Hindlimb muscle (tissue), 1 donor: ENCODE measurements at regions not wholly inside any gene's neighbourhood (a gene's known extent, or its start where the extent isn't known, plus 50 kb on each side); places are given as distances from the start of the nearest gene placed in this dataset.

ENCODE experiments used
- DNase-seq: peaks from one replicate; pipeline ENCODE4 v3.0.0-alpha.2; 2013

- DNase-seq = no peak
Measured at GRCh38 chr1:191910245-191910644, 248.0 kb upstream of the RGS18 start.

- no peak for DNase-seq
Measured at GRCh38 chr1:191912517-191912916, 245.7 kb upstream of the RGS18 start.

GRCh38 chr1:191913260-191913977 lies 244.8 kb upstream of the RGS18 start:
- no peak for DNase-seq

- DNase-seq = no peak
Measured at GRCh38 chr1:191929383-191929782, 228.9 kb upstream of the RGS18 start.

- no peak for DNase-seq
Measured at GRCh38 chr1:191943684-191944083, 214.6 kb upstream of the RGS18 start.

GRCh38 chr1:191953526-191953925 lies 204.7 kb upstream of the RGS18 start:
- DNase-seq = no peak

- DNase-seq = no peak
Measured at GRCh38 chr1:191959856-191960255, 198.4 kb upstream of the RGS18 start.

- no peak for DNase-seq
Measured at GRCh38 chr1:191963286-191963685, 195.0 kb upstream of the RGS18 start.

- DNase-seq = no peak
Measured at GRCh38 chr1:191963781-191964455, 194.3 kb upstream of the RGS18 start.

GRCh38 chr1:191969290-191969689 lies 189.0 kb upstream of the RGS18 start:
- DNase-seq = no peak

GRCh38 chr1:191970116-191970515 lies 188.1 kb upstream of the RGS18 start:
- DNase-seq = peak; percentile 38

GRCh38 chr1:191971447-191971846 lies 186.8 kb upstream of the RGS18 start:
- DNase-seq = no peak

DNA sequence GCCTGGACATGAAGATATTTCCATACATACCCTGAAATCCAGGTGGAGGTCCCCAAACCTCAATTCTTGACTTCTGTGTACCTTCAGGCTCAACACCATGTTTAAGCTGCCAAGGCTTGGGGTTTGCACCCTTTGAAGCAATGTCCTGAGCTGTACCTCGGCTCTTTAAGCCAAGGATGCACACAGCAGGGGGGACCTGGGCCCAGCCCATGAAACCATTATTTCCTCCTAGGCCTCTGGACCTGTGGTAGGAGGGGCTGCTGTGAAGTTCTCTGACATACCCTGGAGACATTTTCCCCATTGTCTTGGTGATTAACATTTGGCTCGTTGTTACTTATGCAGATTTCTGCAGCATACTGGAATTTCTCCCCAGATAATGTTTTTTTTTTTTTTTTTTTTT lies 184.3 kb upstream of the RGS18 start:
- no peak for DNase-seq

- DNase-seq = no peak
Measured at GRCh38 chr1:191977874-191978506, 180.3 kb upstream of the RGS18 start.

DNA sequence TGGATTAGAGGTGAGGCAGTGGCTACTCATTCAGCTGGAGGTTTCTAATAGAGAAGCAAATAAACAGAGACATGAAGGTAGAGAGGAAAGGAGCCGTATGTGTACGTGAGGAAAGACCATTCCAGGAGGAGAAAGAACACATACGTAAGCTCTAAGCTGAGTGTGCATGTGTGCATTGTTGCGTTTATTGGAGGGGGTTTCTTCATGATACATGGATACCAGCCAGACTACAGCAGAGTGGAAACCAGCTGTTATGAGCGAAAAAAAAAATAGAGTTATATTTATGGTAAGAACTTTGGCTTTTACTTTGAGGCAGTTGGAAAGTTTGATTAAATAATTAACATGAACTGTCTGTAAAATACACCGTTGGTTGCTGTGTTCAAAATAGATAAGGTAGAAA lies 173.4 kb upstream of the RGS18 start:
- DNase-seq = no peak

- no peak for DNase-seq
Measured at GRCh38 chr1:191992118-191992517, 166.1 kb upstream of the RGS18 start.

GRCh38 chr1:191993549-191993948 lies 164.7 kb upstream of the RGS18 start:
- no peak for DNase-seq

GRCh38 chr1:192002063-192002462 lies 156.2 kb upstream of the RGS18 start:
- no peak for DNase-seq

GRCh38 chr1:192003295-192004077 lies 154.8 kb upstream of the RGS18 start:
- no peak for DNase-seq

- no peak for DNase-seq
Measured at GRCh38 chr1:192005976-192006375, 152.3 kb upstream of the RGS18 start.

DNA sequence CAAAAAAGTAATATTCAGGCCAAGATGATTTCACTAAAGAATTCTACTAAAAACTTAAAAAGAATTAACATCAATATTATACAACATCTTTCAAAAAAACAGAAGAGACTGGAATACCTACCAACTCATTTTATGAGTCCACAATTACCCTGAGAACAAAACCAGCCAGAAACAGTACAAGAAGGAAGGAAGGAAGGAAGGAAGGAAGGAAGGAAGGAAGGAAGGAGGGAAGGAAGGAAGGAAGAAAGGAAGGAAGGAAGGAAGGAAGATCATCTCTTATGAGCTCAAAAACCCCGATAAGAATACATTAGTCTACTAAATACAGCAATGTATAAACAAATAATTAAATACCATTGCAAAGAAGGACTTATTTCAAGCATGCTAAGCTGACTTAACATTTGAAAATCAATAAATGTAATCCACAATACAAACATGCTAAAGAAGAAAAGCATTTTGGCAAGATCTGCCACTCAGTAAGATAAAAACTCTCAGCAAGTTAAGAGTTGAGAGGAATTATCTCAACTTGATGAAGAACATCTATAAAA lies 149.9 kb upstream of the RGS18 start:
- no peak for DNase-seq

- no peak for DNase-seq
Measured at GRCh38 chr1:192010406-192010805, 147.9 kb upstream of the RGS18 start.

- DNase-seq = no peak
Measured at GRCh38 chr1:192011525-192011924, 146.7 kb upstream of the RGS18 start.
